NCI-H345 treated with DMSO at 0.1 percent for 48 hours (cell line): ENCODE measurements at regions not wholly inside any gene's neighbourhood (a gene's known extent, or its start where the extent isn't known, plus 50 kb on each side); places are given as distances from the start of the nearest gene placed in this dataset.
"Not testable (repeated sequence)": the region's sequence is repeated elsewhere in the genome, so short reads cannot be mapped to it uniquely, and the experiment has no call there.

Source experiments
- DNase-seq: peaks from one replicate; lab custom pipeline; 2025; ENCODE audit not compliant: unreplicated experiment; lab: John Stamatoyannopoulos, UW

- DNase-seq: no peak
Observed at GRCh38 chr2:121064186-121064585, 220.8 kb downstream of the TFCP2L1 start.

DNA sequence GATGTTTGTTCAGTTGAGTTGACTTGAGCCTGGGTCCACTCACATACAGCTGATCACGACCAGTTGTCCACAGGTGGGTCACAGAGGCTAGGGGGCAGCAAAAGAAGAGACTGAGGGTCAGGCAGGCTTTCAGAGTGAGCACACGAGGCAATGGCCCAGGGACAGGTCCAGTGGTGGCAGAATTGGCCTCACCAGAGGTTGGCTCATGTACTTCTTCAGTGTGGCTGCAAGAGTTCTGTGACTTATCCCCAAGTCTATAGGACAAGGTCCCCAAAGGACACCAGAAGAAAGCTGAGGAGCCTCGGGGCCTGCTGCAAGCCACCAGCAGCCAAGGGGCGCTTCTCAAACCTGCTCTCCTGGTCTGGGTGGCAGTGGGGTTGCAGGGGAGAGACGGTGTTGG lies 219.8 kb downstream of the TFCP2L1 start:
- no peak for DNase-seq

GRCh38 chr2:121066526-121066925 lies 218.5 kb downstream of the TFCP2L1 start:
- no peak for DNase-seq

DNA sequence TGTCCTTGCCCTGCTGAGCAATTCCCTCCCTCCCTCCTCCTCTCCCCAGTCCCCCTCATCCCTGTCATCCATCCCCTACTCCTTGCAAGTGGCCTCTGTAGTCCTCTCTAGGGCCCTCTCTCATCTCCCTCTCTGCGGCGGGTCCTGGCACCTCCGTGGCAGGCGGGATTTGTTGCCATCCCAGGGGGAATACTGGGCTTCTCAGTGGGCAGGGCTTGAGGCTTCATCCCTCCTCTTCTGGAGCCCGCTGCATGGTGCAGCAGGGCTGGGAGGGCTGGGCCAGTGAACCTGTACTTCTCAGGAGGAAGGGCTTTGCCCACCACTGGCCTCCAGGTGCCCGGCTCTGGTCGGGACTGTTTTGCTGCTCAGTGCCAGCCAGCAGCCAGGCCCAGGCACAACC lies 216.2 kb downstream of the TFCP2L1 start:
- DNase-seq: no peak

- DNase-seq: no peak
Observed at GRCh38 chr2:121069434-121069969, 215.5 kb downstream of the TFCP2L1 start.

GRCh38 chr2:121070061-121070460 lies 214.9 kb downstream of the TFCP2L1 start:
- DNase-seq: not testable (repeated sequence)

DNA sequence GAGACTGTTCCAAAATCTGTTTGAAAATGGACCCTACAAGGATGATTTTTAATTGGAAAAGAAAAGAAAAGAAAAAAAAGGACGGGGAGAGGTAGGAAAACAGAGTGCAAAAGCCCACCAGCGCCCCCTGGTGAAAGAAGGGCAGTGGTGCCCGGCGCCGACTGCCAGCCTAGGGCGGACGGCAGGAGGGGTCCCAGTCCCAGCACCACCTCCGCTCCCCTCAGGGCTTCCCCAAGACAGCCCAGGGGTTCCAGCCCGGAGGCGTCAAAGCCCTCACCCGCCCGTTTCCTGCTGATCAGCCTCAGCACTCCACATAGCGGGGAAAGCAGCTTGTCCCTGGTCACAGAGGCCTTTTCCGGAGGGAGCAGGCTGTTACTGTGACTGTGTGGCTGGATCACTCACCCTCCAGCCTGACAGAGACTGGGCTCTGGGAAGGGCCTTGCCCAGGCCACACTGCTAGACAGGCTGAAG lies 213.9 kb downstream of the TFCP2L1 start:
- peak; percentile 56 for DNase-seq

DNA sequence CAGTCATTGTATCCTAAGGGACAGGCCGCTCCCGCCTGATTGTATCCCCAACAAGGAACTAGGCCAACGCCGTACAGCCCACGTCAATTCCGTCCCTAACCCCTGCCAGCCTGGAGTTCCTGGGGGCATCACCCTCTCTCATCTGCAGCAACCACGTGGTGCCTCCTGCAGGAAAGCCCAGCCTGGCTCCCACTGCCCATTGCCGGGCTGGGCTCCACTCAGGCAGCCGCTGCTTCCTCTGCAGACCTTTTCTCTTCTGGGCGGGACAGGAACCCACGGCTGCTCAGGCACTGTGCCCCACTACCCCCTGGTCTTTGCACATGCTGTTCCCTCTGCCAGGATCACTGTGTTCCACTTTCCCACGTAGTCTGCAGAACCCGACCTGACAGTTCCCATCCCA lies 212.2 kb downstream of the TFCP2L1 start:
- DNase-seq: no peak

GRCh38 chr2:121073320-121074210 lies 211.4 kb downstream of the TFCP2L1 start:
- no peak for DNase-seq

GRCh38 chr2:121074293-121074932 lies 210.6 kb downstream of the TFCP2L1 start:
- DNase-seq: no peak

DNA sequence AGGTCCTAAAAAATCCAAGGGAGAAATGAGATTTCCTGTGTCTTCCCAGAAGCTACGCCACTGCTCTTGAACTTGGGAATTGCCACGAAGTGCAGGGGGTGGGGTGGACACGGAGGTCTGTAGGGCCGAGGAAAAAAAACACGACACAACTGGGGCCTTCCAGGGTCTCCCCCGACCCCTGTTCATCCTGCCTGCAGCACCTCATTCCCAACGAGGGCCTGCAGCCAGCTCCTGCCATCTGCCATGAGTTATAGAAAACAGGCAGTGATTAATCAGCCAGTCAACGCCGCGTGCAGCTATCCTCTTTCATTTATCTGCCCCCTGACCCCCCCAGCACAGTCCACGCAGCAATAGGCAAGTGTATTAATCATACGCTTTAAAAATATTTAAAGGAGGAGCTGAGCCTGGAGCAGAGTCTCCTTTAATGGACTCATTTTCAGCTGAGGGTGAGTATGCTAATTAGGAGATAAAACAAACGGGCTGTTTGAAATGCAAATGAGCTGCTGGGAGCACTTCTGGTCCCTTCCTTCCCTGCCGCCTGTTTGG lies 209.9 kb downstream of the TFCP2L1 start:
- DNase-seq: peak; percentile 26

GRCh38 chr2:121075641-121076497 lies 209.1 kb downstream of the TFCP2L1 start:
- peak; percentile 25 for DNase-seq

DNA sequence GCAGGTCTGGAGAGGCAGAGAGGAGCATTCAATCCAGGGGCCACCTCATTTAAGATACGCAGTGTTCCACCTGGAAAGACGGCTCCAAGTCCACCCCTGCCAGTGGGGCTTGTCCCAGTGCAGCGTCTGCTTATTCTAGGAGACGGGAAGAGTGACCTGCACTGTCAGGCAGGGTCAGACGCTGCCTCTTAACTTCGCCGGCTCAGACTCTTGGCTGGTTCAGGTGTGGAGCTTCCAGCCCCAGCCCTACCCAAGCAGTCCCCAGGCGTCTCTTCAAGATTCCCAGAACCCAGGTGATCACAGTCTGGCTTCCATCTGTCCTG lies 208.5 kb downstream of the TFCP2L1 start:
- DNase-seq: no peak

DNA sequence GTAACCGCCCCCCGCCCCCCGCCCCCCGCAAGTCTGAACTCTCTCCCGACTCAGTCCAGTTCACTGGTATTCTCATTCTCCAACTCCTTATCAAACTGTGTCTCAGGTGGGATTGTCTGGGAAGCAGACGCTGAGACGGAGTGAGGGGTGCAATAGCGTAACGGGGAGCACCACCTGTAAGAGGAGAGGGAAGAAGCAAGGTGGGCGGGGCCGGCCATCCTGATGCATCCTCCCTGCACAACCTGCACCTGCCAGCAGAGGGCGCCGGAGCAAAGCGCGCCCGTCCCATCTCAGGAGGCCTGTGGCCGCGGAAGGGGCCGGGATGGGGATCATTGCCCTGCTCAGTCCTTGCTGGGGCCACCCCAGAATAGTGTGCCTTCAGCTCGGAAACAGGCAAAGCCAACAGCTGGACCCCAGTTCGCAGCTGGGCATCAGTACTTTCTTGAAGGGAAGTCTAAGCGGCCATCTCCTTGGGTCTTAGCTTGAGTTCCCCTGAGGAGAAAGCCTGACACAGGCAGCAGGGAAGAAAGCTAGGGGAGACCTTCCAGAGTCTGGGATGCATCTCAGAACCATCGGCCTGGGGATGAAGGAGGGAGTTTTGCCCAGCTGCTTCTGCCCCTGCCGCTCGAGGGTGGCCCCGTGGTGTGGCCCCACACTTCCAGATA lies 208.0 kb downstream of the TFCP2L1 start:
- DNase-seq: no peak

DNA sequence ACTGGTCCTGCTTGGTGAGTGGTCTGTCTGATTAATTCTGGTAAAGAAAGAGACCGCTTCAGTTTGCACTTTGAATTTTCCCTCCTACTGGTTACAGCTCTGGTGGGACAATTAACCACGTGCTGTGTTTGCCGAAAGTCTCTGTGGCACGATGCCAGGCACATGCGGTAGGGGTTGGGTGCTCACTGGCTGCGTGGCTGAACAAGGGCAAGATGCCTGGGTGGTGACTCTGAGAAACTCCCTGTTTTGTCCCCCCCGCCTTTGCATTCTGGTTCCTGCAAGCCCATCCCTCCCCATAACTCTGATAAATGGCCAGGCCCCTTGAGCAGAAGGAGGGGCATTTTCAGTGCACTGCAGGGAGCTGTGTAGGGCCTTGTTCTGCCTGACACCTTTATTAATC lies 206.1 kb downstream of the TFCP2L1 start:
- DNase-seq: no peak

DNA sequence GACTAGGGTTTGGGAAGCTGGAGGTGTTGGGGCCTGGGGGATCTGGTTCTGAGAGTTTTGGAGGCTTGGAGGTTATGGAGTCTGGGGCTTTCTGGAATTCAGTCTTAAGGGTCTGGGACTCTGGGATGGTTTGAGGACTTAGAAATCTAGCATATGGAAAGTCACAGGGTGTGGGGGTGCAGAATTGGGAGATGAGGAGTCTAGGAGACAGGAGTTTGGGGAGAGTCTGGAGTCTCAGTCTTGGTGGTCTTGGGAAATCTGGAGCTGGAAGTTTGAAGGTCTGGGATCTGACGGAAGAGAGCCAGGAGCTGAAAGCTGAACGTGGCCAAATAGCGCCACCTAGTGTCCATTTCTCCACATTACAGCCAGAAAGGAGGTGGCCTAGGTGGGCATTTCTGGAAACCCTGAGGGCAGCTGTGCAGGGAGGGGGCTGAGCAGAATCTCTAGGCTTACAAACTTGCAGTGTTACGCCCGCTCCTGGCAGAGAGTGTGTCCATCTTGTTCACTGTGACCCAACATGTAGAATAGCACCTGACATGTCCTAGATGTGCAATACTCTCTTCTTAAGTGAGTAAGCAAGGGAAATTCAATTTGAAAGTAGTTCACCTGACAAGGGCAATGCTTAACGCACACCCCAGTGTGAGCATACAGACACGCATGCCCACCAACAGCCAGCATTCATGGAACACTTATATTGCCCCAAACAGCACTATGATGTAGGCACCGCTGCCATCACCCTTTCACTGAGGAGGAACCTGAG lies 204.8 kb downstream of the TFCP2L1 start:
- peak; percentile 62 for DNase-seq

GRCh38 chr2:121081701-121082100 lies 203.3 kb downstream of the TFCP2L1 start:
- DNase-seq: no peak

DNA sequence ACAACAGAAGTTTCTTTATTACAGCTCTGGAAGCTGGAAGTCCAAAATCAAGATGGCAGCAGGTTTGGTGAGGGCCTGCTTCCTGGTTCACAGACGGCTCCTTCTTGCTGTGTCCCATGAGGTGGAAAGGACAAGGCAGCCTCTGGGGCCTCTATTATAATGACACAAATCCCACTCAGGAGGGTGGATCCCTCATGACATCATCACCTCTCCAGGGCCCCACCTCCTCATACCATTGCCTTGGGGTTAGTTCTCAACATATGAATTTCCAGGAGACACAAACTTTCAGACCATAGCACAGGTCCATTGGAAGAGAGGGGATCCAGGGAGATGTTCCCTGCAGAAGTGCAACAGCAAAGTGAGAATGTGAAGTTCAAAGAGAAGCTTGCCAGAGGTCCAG lies 202.8 kb downstream of the TFCP2L1 start:
- no peak for DNase-seq

DNA sequence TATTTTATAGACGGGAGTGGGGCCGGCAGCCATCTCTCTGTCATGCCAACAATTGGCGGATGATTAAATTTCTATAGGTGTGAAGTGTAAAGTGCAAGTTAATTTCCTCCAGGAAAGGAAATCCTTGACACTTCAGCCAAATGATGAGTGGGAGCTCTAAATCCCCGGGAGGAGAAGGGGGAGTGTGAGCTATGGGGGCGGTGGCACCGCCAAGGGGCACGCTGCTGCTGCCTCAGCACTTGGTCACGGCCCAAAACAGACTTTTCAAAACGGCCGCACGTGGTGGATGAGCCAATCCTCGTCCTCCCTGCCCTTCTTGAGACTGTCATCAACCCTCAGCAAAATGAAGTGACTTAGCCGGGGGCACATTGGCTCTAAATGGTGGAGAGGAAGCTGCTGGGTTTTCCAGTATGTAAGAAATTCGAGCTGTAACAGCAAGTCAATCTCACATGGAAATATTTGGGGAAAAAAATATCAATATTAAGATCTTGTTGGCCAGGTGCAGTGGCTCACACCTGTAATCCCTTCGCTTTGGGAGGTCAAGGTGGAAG lies 200.8 kb downstream of the TFCP2L1 start:
- no peak for DNase-seq
